Hepatocyte (in vitro differentiated cells): ENCODE measurements at regions not wholly inside any gene's neighbourhood (a gene's known extent, or its start where the extent isn't known, plus 50 kb on each side); places are given as distances from the start of the nearest gene placed in this dataset.
"Not testable (repeated sequence)": the region's sequence is repeated elsewhere in the genome, so short reads cannot be mapped to it uniquely, and the experiment has no call there.

Experiments
- DNase-seq: peaks from one replicate; pipeline ENCODE4 v3.0.0-alpha.2; 2016; ENCODE audit warnings: low spot score
- H2AFZ ChIP-seq: fragments of 200-600 bp; sonication (generic); 2 replicates; pipeline ENCODE4 v1.6.0; 2016; ENCODE audit warnings: antibody characterized with exemption, mild to moderate bottlenecking
- H3K27ac ChIP-seq: fragments of 200-600 bp; sonication (generic); 2 replicates; pipeline ENCODE4 v1.5.1; 2016; ENCODE audit warnings: mild to moderate bottlenecking
- H3K27me3 ChIP-seq: fragments of 200-600 bp; sonication (generic); 2 replicates; pipeline ENCODE4 v1.6.1; 2016
- H3K36me3 ChIP-seq: fragments of 200-600 bp; sonication (generic); replicated peaks from 2 replicates; pipeline ENCODE4 v1.5.1; 2016; ENCODE audit warnings: low read depth; ENCODE audit not compliant: insufficient read depth
- H3K4me1 ChIP-seq: fragments of 200-600 bp; sonication (generic); 2 replicates; pipeline ENCODE4 v1.5.1; 2016; ENCODE audit warnings: mild to moderate bottlenecking, moderate library complexity; ENCODE audit not compliant: insufficient read depth
- H3K4me2 ChIP-seq: fragments of 200-600 bp; sonication (generic); 2 replicates; pipeline ENCODE4 v1.6.0; 2016
- H3K4me3 ChIP-seq: fragments of 200-600 bp; sonication (generic); 2 replicates; pipeline ENCODE4 v1.5.1; 2016; ENCODE audit warnings: mild to moderate bottlenecking
- H3K79me2 ChIP-seq: fragments of 200-600 bp; sonication (generic); 2 replicates; pipeline ENCODE4 v1.6.0; 2017; ENCODE audit warnings: mild to moderate bottlenecking
- H3K9me2 ChIP-seq: fragments of 200-600 bp; sonication (generic); replicated peaks from 2 replicates; pipeline ENCODE4 v1.6.0; 2017; ENCODE audit warnings: mild to moderate bottlenecking; ENCODE audit not compliant: insufficient read depth
- H3K9me3 ChIP-seq: fragments of 200-600 bp; sonication (generic); 2 replicates; pipeline ENCODE4 v1.5.1; 2016; ENCODE audit warnings: low read depth, mild to moderate bottlenecking
- H4K20me1 ChIP-seq: fragments of 200-600 bp; sonication (generic); 2 replicates; pipeline ENCODE4 v1.6.0; 2016; ENCODE audit warnings: mild to moderate bottlenecking; ENCODE audit not compliant: insufficient read depth, poor library complexity, severe bottlenecking
- EZH2 ChIP-seq: fragments of 200-600 bp; sonication (generic); IDR thresholded peaks from 2 replicates; pipeline ENCODE4 v1.6.1; 2016; ENCODE audit warnings: antibody characterized with exemption, mild to moderate bottlenecking, borderline replicate concordance
- EZH2phosphoT487 ChIP-seq: fragments of 200-600 bp; sonication (generic); IDR thresholded peaks from one replicate; pipeline ENCODE4 v1.6.1; 2018; ENCODE audit warnings: antibody characterized with exemption, mild to moderate bottlenecking, low read depth, moderate library complexity; ENCODE audit not compliant: unreplicated experiment, severe bottlenecking
- WGBS: methylation state at CpG from one replicate; pipeline ENCODE4 v1.1.6; 2016; ENCODE audit warnings: low lambda C conversion rate; ENCODE audit errors: missing lambda C conversion rate; 5-methylcytosine and 5-hydroxymethylcytosine counted together
- TF ChIP-seq, protein P1 (sequence below): fragments of 200-600 bp; sonication (generic); IDR thresholded peaks from 2 replicates; pipeline ENCODE4 v1.5.1; 2016; ENCODE audit warnings: antibody characterized with exemption, mild to moderate bottlenecking; ENCODE audit not compliant: poor library complexity

GRCh38 chr9:26637101-26637500, 255.5 kb downstream of the CAAP1 start:
- DNase-seq = no peak
- 69% methylated on average over 4 of the region's 4 CpGs for WGBS
- Histone ChIP-seq H4K20me1 (no peaks in the 10 kb centered on the region), H3K27ac (no peak overlapping the region), H3K4me2 (no peak overlapping the region), H3K27me3 (no peaks in the 10 kb centered on the region), H3K79me2 (no peaks in the 10 kb centered on the region), H3K4me1 (no peaks in the 10 kb centered on the region), H3K9me2 (no peaks in the 10 kb centered on the region), H3K4me3 (no peak overlapping the region), H3K9me3 (no peaks in the 10 kb centered on the region), H3K36me3 (no peaks in the 10 kb centered on the region), H2AFZ (no peak overlapping the region)
- TF ChIP-seq EZH2phosphoT487 (no peak), EZH2 (no peak)
- TF ChIP-seq, protein P1, sequence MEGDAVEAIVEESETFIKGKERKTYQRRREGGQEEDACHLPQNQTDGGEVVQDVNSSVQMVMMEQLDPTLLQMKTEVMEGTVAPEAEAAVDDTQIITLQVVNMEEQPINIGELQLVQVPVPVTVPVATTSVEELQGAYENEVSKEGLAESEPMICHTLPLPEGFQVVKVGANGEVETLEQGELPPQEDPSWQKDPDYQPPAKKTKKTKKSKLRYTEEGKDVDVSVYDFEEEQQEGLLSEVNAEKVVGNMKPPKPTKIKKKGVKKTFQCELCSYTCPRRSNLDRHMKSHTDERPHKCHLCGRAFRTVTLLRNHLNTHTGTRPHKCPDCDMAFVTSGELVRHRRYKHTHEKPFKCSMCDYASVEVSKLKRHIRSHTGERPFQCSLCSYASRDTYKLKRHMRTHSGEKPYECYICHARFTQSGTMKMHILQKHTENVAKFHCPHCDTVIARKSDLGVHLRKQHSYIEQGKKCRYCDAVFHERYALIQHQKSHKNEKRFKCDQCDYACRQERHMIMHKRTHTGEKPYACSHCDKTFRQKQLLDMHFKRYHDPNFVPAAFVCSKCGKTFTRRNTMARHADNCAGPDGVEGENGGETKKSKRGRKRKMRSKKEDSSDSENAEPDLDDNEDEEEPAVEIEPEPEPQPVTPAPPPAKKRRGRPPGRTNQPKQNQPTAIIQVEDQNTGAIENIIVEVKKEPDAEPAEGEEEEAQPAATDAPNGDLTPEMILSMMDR = no peak

DNA sequence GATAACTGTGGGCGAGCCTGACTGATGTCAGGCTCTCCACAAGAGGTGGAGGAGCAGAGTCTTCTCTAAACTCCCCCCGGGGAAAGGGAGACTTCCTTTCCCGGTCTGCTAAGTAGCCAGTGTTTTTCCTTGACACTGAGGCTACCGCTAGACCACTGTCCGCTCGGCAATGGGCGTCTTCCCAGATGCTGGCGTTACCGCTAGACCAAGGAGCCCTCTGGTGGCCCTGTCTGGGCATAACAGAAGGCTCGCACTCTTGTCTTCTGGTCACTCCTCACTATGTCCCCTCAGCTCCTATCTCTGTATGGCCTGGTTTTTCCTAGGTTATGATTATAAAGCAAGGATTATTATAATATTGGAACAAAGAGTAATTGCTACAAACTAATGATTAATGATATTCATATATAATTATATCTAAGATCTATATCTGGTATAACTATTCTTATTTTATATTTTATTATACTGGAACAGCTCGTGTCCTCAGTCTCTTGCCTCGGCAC, 278.7 kb downstream of the CAAP1 start:
- not testable (repeated sequence) for H3K4me3 ChIP-seq, H3K4me2 ChIP-seq, H3K27ac ChIP-seq, H3K79me2 ChIP-seq, H4K20me1 ChIP-seq, H3K36me3 ChIP-seq, H2AFZ ChIP-seq, DNase-seq, H3K4me1 ChIP-seq, H3K27me3 ChIP-seq, H3K9me2 ChIP-seq, H3K9me3 ChIP-seq
- TF ChIP-seq, protein P1 = peak; percentile 38
- 62% methylated on average over 12 of the region's 12 CpGs for WGBS

DNA sequence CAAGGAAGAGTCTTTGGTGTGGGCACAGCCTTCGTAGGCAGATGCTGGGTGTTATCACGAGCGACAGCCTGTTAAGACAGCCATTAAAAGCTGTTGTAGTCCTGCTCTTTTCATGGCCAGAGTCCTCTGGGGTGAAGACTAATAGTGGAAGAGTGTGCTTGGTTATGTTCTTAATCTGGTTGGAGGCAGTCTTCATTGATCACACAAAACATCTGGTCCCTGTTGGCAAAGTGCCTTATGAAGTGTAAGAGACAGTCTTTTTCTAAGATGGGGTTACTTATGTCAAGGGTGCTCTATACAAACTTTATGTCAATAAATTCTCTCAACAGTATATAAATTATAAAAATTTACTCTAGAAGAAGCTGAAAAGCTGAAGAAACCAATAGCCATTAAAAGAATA, 280.4 kb downstream of the CAAP1 start:
- Histone ChIP-seq H3K4me2 (no peak overlapping the region), H3K9me3 (no peaks in the 10 kb centered on the region), H2AFZ (no peak overlapping the region), H3K9me2 (no peaks in the 10 kb centered on the region), H4K20me1 (no peaks in the 10 kb centered on the region), H3K27me3 (no peaks in the 10 kb centered on the region), H3K27ac (no peak overlapping the region), H3K4me3 (no peak overlapping the region), H3K36me3 (no peaks in the 10 kb centered on the region), H3K4me1 (no peaks in the 10 kb centered on the region), H3K79me2 (no peaks in the 10 kb centered on the region)
- TF ChIP-seq EZH2phosphoT487 (no peak), EZH2 (no peak)
- TF ChIP-seq, protein P1 = no peak
- 65% methylated on average over 3 of the region's 3 CpGs for WGBS
- DNase-seq = no peak

DNA sequence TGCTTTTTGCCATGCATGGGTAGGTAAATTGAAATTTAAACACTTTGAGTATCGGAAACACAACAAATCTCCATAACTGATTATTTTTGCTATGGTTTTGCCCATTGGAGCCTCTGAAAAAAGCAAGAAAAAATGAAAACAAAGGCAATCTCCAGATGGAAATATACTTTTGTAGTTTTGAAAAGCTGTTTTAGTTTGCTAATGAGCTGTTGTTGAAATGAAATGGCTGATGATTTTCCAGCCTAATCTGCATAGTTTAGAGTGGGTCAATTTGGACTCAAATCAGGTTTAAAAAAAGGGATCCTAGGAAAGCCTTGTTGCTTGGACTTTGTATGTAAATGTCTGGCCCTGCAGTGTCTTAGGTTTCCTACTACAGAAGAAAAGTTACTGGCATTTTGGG, 285.8 kb downstream of the CAAP1 start:
- 92% methylated on average over 1 of the region's 1 CpG for WGBS
- no peak for DNase-seq
- TF ChIP-seq EZH2 = no peak
- no peak for TF ChIP-seq EZH2phosphoT487
- TF ChIP-seq, protein P1 = no peak
- H4K20me1 ChIP-seq = no peaks in the 10 kb centered on the region
- no peak overlapping the region for H3K27ac ChIP-seq
- H3K9me3 ChIP-seq = no peaks in the 10 kb centered on the region
- H3K4me3 ChIP-seq = no peak overlapping the region
- no peak overlapping the region for H2AFZ ChIP-seq
- no peaks in the 10 kb centered on the region for H3K79me2 ChIP-seq
- H3K4me2 ChIP-seq = no peak overlapping the region
- no peaks in the 10 kb centered on the region for H3K9me2 ChIP-seq
- H3K36me3 ChIP-seq = no peaks in the 10 kb centered on the region
- H3K27me3 ChIP-seq = no peaks in the 10 kb centered on the region
- H3K4me1 ChIP-seq = no peaks in the 10 kb centered on the region
